Right cardiac atrium (tissue), 5 donors: ENCODE measurements at regions not wholly inside any gene's neighbourhood (a gene's known extent, or its start where the extent isn't known, plus 50 kb on each side); places are given as distances from the start of the nearest gene placed in this dataset.
"Not testable (repeated sequence)": the region's sequence is repeated elsewhere in the genome, so short reads cannot be mapped to it uniquely, and the experiment has no call there.

Source experiments
- ATAC-seq, 2 donors: fragments of 200-7000 bp; cut with Tn5 transposase; one replicate each; pipeline versions ENCODE4 v1.8.0 to v1.9.1; 2020; ENCODE audit warnings: moderate library complexity in 2 of 2, mild to moderate bottlenecking in 1 of 2
- DNase-seq, 3 donors: peaks; one replicate each; pipeline ENCODE4 v3.0.0-alpha.2; 2020
- H3K27ac ChIP-seq: one replicate; pipeline ENCODE4 v1.5.1; 2013; ENCODE audit warnings: mild to moderate bottlenecking, low read length, control low read depth, moderate library complexity
- H3K27me3 ChIP-seq: one replicate; pipeline ENCODE4 v1.6.1; 2013; ENCODE audit not compliant: control insufficient read depth, insufficient read depth
- H3K4me1 ChIP-seq: one replicate; pipeline ENCODE4 v1.6.1; 2013; ENCODE audit warnings: low read length; ENCODE audit not compliant: control insufficient read depth, insufficient read depth
- H3K4me3 ChIP-seq: one replicate; pipeline ENCODE4 v1.5.1; 2013; ENCODE audit warnings: low read length, control low read depth
- H3K9me3 ChIP-seq: one replicate; pipeline ENCODE4 v1.6.1; 2013; ENCODE audit warnings: low read length; ENCODE audit not compliant: control insufficient read depth
- WGBS: extraction: QIAGEN DNeasy Blood & Tissue Kit; methylation state at CpG from one replicate; pipeline ENCODE4 v1.1.7; 2013; 5-methylcytosine and 5-hydroxymethylcytosine counted together
- intact Hi-C, 4 donors: fragments of 100-400 bp; cut with DNase I; formaldehyde crosslinking; loops; one replicate each; pipeline versions ENCODE4 v1.11.0 to v1.14.0; 2022 to 2023
- donor health status: healthy with polysubstance abuse.
- donor health status: DM: no; HTN: yes; CAD: no.
- donor health status: DM: no; HTN: no; CAD: no.
- donor health status: DM: no; HTN: yes; CAD: no; lungs with severe emphysema.
- donor health status: DM: yes; HTN: yes; CAD: no.

GRCh38 chr5:23157716-23158115 lies 304.6 kb upstream of the CDH12 start:
- no peak for DNase-seq
- Histone ChIP-seq H3K9me3 (no peaks in the 10 kb centered on the region), H3K4me1 (no peaks in the 10 kb centered on the region), H3K27ac (no peak overlapping the region), H3K4me3 (no peak overlapping the region), H3K27me3 (no peaks in the 10 kb centered on the region)
- WGBS, result 75% methylated on average over 1 of the region's 1 CpG
- ATAC-seq, result no peak
- intact Hi-C loops, result no loop called here

DNA sequence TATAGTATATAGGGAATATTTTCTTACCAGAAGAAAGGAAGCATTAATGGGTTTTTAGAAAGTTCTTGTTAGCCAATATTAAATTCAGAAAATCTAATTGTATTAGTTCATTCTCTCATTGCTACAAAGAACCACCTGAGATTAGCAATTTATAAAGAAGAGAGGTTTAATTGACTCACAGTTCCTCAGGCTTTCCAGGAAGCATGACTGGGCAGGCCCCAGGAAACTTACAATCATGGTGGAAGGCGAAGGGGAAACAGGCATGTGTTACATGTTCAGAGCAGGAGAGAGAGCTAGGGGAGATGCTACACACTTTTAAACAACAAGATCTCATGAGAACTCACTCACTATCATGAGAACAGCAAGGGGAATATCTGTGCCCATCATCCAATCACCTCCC lies 304.0 kb upstream of the CDH12 start:
- no peaks in the 10 kb centered on the region for H3K9me3 ChIP-seq
- H3K27me3 ChIP-seq, result no peaks in the 10 kb centered on the region
- H3K4me1 ChIP-seq, result no peaks in the 10 kb centered on the region
- H3K4me3 ChIP-seq, result no peak overlapping the region
- DNase-seq, result no peak
- intact Hi-C loops, result no loop called here
- H3K27ac ChIP-seq, result no peak overlapping the region
- WGBS, result 72% methylated on average over 1 of the region's 1 CpG
- ATAC-seq, result no peak

GRCh38 chr5:23147625-23148024 lies 294.5 kb upstream of the CDH12 start:
- WGBS, result 37% methylated on average over 5 of the region's 5 CpGs
- DNase-seq, result no peak
- Histone ChIP-seq H3K4me3 (no peak overlapping the region), H3K9me3 (no peaks in the 10 kb centered on the region), H3K27me3 (no peaks in the 10 kb centered on the region), H3K27ac (no peak overlapping the region), H3K4me1 (no peaks in the 10 kb centered on the region)
- intact Hi-C loops, result loop anchor here in 1 of 4 donors (10.0 kb wide), 1 partner anchor 263 kb away; no protein-coding TSS in a partner anchor
- no peak for ATAC-seq

GRCh38 chr5:23146183-23146582 lies 293.0 kb upstream of the CDH12 start:
- ATAC-seq, result no peak
- intact Hi-C loops, result loop anchor here in 1 of 4 donors (10.0 kb wide), 1 partner anchor 261 kb away; no protein-coding TSS in a partner anchor
- WGBS, result 93% methylated on average over 11 of the region's 11 CpGs

DNA sequence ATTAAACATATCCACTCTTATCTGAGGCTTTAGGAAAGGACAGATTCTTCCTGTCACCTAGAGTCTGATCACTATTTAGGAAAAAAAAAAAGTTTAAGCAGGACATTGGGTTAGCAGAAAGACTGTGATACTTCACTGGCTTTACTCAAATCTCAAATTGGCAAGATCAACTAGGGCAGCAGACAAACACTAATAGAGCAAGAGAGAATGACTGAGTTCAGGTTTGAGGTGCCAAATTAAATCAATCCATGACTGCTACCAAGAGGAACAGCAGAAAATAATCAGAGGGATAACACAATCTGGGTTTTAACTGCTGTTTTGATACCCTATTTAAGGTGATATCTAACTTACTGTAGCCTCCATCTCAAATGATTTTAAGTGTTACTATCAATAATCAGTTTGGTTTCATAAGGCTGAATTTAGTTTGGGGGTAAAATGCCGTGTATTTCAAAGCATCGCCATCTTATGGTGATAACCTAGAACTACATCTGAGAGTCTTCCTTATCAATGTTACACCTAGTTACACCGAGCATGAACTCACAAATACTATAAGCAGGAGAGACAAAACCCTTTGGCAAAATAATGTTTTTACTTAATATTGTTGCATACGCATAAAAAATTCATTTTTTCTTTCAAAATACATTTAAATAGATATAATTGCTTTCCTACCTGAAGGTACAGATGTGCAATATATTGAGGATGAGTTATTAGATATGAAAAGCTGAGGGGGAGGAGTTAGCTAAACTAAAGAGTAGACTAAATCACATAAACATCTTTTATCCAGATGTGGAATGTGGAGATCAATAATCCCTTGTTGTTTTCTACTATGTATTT lies 286.4 kb upstream of the CDH12 start:
- Histone ChIP-seq H3K9me3 (no peaks in the 10 kb centered on the region), H3K27me3 (no peaks in the 10 kb centered on the region), H3K4me1 (no peaks in the 10 kb centered on the region), H3K4me3 (no peak overlapping the region), H3K27ac (no peak overlapping the region)
- intact Hi-C loops, result loop anchor here in 3 of 4 donors (5.0 to 10.0 kb wide), 2 partner anchors 247 to 255 kb away; no protein-coding TSS in a partner anchor
- ATAC-seq, result no peak
- 3% methylated on average over 4 of the region's 4 CpGs for WGBS
- DNase-seq, result no peak

More at GRCh38 chr5:23146183-23146582, 293.0 kb upstream of the CDH12 start:
- Histone ChIP-seq H3K4me1 (no peaks in the 10 kb centered on the region), H3K27ac (no peak overlapping the region), H3K27me3 (no peaks in the 10 kb centered on the region), H3K4me3 (no peak overlapping the region), H3K9me3 (no peaks in the 10 kb centered on the region)
- peak in 1 of 3 donors; percentile 38 for DNase-seq

- no peaks in the 10 kb centered on the region for H3K27me3 ChIP-seq
- no peaks in the 10 kb centered on the region for H3K9me3 ChIP-seq
- DNase-seq (no peak), ATAC-seq (no peak)
- WGBS, result 85% methylated on average over 2 of the region's 2 CpGs
- no peak overlapping the region for H3K4me3 ChIP-seq
- intact Hi-C loops, result loop anchor here in 2 of 4 donors (5.0 kb wide), 1 partner anchor 245 kb away; no protein-coding TSS in a partner anchor
- no peaks in the 10 kb centered on the region for H3K4me1 ChIP-seq
- no peak overlapping the region for H3K27ac ChIP-seq
Observed at GRCh38 chr5:23136958-23137357, 283.8 kb upstream of the CDH12 start.

DNA sequence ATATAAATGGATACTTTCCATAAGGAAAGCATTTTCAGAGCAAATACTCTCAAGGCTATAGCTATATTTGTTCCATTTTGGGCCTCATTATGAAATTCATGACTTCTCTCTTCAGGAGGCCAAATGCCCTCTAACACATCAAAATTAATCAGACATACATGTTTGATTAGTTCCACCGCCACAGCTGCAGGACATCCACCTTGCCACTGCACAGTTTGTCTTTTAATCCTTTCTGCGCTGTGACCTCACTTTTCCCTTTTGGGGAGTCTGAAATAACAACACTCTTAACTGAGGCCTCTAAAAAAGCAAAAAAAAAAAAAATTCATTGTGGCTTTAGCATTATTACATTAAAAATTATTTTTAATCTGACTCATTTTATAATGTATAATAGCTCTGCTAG lies 279.1 kb upstream of the CDH12 start:
- H3K4me1 ChIP-seq, result no peaks in the 10 kb centered on the region
- no peak for ATAC-seq
- no peaks in the 10 kb centered on the region for H3K27me3 ChIP-seq
- intact Hi-C loops, result no loop called here
- WGBS, result 84% methylated on average over 2 of the region's 2 CpGs
- no peak overlapping the region for H3K4me3 ChIP-seq
- H3K27ac ChIP-seq, result no peak overlapping the region
- no peak for DNase-seq
- no peaks in the 10 kb centered on the region for H3K9me3 ChIP-seq

DNA sequence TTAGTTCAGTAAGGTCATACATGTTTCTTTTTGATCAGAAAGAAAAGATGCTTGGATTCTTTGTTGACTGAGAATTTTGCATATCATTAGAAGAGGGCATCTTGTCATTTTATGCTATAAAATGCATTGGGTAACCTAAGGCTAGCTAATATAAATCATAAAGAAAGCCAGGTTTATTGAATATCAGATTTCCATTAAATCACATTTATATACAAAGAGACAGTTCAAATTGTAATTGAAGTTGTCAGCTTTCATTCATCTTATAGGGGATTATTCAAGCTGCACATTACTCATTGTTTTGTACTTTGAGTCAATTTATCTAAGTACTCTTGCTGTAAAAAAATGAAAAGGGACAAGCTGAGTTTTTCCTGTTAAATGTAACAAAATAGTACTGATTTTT lies 259.1 kb upstream of the CDH12 start:
- DNase-seq (no peak), ATAC-seq (no peak)
- intact Hi-C loops, result no loop called here
- H3K4me3 ChIP-seq, result no peak overlapping the region
- no peaks in the 10 kb centered on the region for H3K4me1 ChIP-seq
- H3K27ac ChIP-seq, result no peak overlapping the region
- H3K27me3 ChIP-seq, result no peaks in the 10 kb centered on the region
- no peaks in the 10 kb centered on the region for H3K9me3 ChIP-seq

GRCh38 chr5:23105021-23105420 lies 251.9 kb upstream of the CDH12 start:
- Histone ChIP-seq H3K9me3 (no peaks in the 10 kb centered on the region), H3K4me3 (no peak overlapping the region), H3K27me3 (no peaks in the 10 kb centered on the region), H3K4me1 (no peaks in the 10 kb centered on the region), H3K27ac (no peak overlapping the region)
- intact Hi-C loops, result no loop called here
- 89% methylated on average over 2 of the region's 2 CpGs for WGBS
- ATAC-seq (no peak), DNase-seq (no peak)

DNA sequence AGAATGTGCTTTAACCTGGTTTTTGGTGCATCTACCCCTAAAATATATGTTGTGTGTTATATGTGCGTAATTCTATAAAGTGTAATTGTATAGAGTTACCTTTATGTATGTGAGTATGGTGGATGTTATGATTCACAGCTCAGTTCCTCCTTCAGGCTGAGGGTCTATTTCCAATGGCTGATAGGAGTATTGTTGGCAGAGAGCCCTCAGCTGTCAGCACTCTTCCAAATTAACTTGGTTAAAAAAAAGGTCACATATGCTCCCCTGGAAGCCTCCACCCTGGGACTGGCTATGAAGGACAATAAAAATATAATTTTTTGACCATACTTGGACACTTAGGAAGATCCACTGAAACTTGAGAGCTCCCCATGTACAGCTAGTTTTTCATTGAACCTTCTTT lies 250.4 kb upstream of the CDH12 start:
- 59% methylated on average over 1 of the region's 1 CpG for WGBS
- intact Hi-C loops, result no loop called here
- no peak overlapping the region for H3K27ac ChIP-seq
- no peak for DNase-seq
- H3K4me3 ChIP-seq, result no peak overlapping the region
- H3K4me1 ChIP-seq, result no peaks in the 10 kb centered on the region
- H3K27me3 ChIP-seq, result no peaks in the 10 kb centered on the region
- ATAC-seq, result no peak
- H3K9me3 ChIP-seq, result no peaks in the 10 kb centered on the region

GRCh38 chr5:23095418-23095817 lies 242.3 kb upstream of the CDH12 start:
- 89% methylated on average over 7 of the region's 7 CpGs for WGBS
- intact Hi-C loops, ATAC-seq, H3K9me3 ChIP-seq, H3K4me1 ChIP-seq, H3K27ac ChIP-seq, H3K4me3 ChIP-seq, H3K27me3 ChIP-seq, DNase-seq: not testable (repeated sequence)
